Naive thymus-derived CD8-positive, alpha-beta T cell (primary cell): ENCODE measurements at regions not wholly inside any gene's neighbourhood (a gene's known extent, or its start where the extent isn't known, plus 50 kb on each side); places are given as distances from the start of the nearest gene placed in this dataset.
"Not testable (repeated sequence)": the region's sequence is repeated elsewhere in the genome, so short reads cannot be mapped to it uniquely, and the experiment has no call there.

Source experiments
- ATAC-seq, 2 donors: fragments of 150-1000 bp; cut with Tn5 transposase in 1 of 2; sonication (Bioruptor Pico), chemical (Tn5 transposase) in 1 of 2; 1 replicate in 1 of 2; 2 replicates in 1 of 2; pipeline ENCODE4 v1.10.0; 2021; ENCODE audit warnings: mild to moderate bottlenecking in 2 of 2, moderate library complexity in 2 of 2
- POLR2A ChIA-PET: fragments of 350-600 bp; sonication (Branson Sonifier 250); formaldehyde crosslinking; loops from one replicate; lab custom pipeline; 2021; ENCODE audit warnings: antibody characterized with exemption; lab: Charles Lee
- DNase-seq, 10 donors: peaks; one replicate each; pipeline versions ENCODE4 v3.0.0 to v3.0.0-alpha.2; 2020 to 2022
- H3K27ac Mint-ChIP-seq, 10 donors: one replicate each; pipeline ENCODE4 v1.8.0; 2020 to 2022; ENCODE audit warnings: mild to moderate bottlenecking in 10 of 10, mixed read lengths in 10 of 10, moderate library complexity in 4 of 10, inconsistent platforms in 1 of 10
- H3K27me3 Mint-ChIP-seq, 5 donors: one replicate each; pipeline ENCODE4 v1.8.0; 2021 to 2022; ENCODE audit warnings: mixed read lengths in 5 of 5
- H3K36me3 Mint-ChIP-seq, 3 donors: one replicate each; pipeline ENCODE4 v1.8.0; 2020 to 2022; ENCODE audit warnings: mixed read lengths in 3 of 3, mild to moderate bottlenecking in 2 of 3, inconsistent platforms in 1 of 3
- H3K4me1 Mint-ChIP-seq, 4 donors: one replicate each; pipeline ENCODE4 v1.8.0; 2021 to 2022; ENCODE audit warnings: mixed read lengths in 4 of 4
- H3K4me3 Mint-ChIP-seq, 10 donors: one replicate each; pipeline ENCODE4 v1.8.0; 2020 to 2022; ENCODE audit warnings: mild to moderate bottlenecking in 10 of 10, mixed read lengths in 10 of 10, moderate library complexity in 6 of 10, inconsistent platforms in 1 of 10
- H3K9me3 Mint-ChIP-seq, 9 donors: one replicate each; pipeline ENCODE4 v1.8.0; 2020 to 2022; ENCODE audit warnings: mixed read lengths in 9 of 9, mild to moderate bottlenecking in 3 of 9, inconsistent platforms in 1 of 9, moderate library complexity in 1 of 9

DNA sequence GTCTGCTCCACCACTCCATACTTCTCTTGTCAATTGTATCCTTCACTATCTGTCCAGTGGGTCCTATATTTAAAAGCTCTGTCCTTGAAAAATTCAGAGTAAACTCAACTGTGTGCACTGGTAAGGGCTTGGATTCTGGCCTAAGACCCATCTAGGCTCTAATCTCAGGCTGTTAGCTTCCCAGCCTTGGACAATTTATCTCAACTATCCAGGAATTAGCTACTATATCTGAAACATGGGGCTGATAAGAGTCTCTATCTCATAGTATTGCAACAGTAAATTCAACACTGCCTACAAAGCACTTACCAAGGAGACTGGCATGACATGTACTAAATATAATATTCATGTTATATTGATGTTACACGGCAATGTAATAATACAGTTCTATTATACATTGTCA is 303.4 kb downstream of the XPNPEP1 start:
- no peaks in the 10 kb centered on the region for H3K36me3 Mint-ChIP-seq
- H3K9me3 Mint-ChIP-seq = peaks cover 0 to 9% (median 3%) of the 10 kb centered on the region in 9 donors
- ATAC-seq = no peak
- no peaks in the 10 kb centered on the region for H3K4me1 Mint-ChIP-seq
- DNase-seq = no peak
- H3K27ac Mint-ChIP-seq = no peak overlapping the region
- H3K27me3 Mint-ChIP-seq = peaks cover 0 to 8% (median 0%) of the 10 kb centered on the region in 5 donors
- POLR2A ChIA-PET = no interaction called here
- H3K4me3 Mint-ChIP-seq = no peak overlapping the region

DNA sequence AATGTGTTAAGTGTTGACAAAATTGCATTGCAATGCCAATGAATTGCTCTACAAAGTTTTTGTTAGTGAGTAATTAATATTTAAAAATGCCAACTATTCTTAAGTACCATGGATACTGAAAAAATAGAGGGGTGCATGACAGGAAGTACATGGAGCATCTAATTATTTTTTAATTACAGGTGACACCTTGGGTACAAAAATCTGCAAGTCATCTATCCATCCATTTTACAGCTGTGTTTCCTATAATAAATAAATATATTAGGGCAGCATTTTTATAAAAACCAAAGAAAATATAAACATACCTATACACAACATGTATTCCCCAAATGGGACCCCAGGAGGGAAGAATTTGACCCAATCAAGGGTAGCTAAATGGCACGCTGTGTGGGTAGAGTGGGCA is 304.6 kb downstream of the XPNPEP1 start:
- no peak for DNase-seq
- H3K36me3 Mint-ChIP-seq = no peaks in the 10 kb centered on the region
- POLR2A ChIA-PET = no interaction called here
- H3K27me3 Mint-ChIP-seq = peaks cover 0 to 8% (median 0%) of the 10 kb centered on the region in 5 donors
- peaks cover 0 to 9% (median 4%) of the 10 kb centered on the region in 9 donors for H3K9me3 Mint-ChIP-seq
- ATAC-seq = no peak
- H3K4me3 Mint-ChIP-seq = no peak overlapping the region
- no peak overlapping the region for H3K27ac Mint-ChIP-seq
- H3K4me1 Mint-ChIP-seq = no peaks in the 10 kb centered on the region

- H3K4me1 Mint-ChIP-seq = no peaks in the 10 kb centered on the region
- H3K27ac Mint-ChIP-seq = no peak overlapping the region
- no peak overlapping the region for H3K4me3 Mint-ChIP-seq
- H3K9me3 Mint-ChIP-seq = peaks cover 0 to 9% (median 4%) of the 10 kb centered on the region in 9 donors
- POLR2A ChIA-PET = no interaction called here
- peaks cover 0 to 8% (median 0%) of the 10 kb centered on the region in 5 donors for H3K27me3 Mint-ChIP-seq
- H3K36me3 Mint-ChIP-seq = no peaks in the 10 kb centered on the region
- no peak for ATAC-seq
- DNase-seq = no peak
These were observed 305.0 kb downstream of the XPNPEP1 start for GRCh38 chr10:109618301-109618700.

DNA sequence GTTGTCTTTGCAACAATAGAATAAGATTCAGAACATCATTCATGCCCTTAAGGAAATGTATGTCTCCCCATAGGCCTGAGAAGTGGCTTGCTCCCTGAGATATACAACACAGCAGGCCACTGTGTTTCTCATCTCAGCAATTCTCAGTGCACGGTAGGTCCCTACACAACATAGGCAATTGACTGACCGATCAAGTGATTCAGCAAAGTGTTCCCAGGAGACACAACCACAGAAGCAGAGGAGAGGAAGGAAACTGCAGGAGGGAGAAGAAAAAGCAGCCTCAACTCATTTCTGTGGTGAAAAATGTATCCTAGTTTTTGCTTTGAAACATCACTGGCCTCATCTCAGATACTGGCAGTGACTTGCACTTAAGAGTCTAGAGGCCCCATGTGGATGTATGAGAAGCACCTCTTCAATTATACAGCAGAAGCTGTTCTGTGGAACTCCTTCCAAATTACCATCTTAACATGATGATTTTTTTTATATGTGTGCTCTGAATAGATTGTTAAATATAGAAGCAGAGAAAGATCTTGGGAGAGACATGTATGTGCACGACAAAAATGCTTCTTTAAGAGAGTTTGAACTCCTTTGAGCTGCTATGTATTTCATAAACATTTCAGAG is 306.8 kb downstream of the XPNPEP1 start:
- Mint-ChIP-seq H3K4me3 (no peak overlapping the region), H3K36me3 (peaks cover 0 to 2% (median 0%) of the 10 kb centered on the region in 3 donors)
- POLR2A ChIA-PET = no interaction called here

GRCh38 chr10:109595356-109595755 is 328.0 kb downstream of the XPNPEP1 start:
- POLR2A ChIA-PET, H3K36me3 Mint-ChIP-seq, H3K27ac Mint-ChIP-seq, DNase-seq, H3K4me3 Mint-ChIP-seq, H3K4me1 Mint-ChIP-seq, ATAC-seq: not testable (repeated sequence)
- Mint-ChIP-seq H3K27me3 (peaks cover 0 to 37% (median 2%) of the 10 kb centered on the region in 5 donors), H3K9me3 (peaks cover 0 to 27% (median 5%) of the 10 kb centered on the region in 9 donors)

More for the DNA sequence above, 306.8 kb downstream of the XPNPEP1 start:
- Mint-ChIP-seq H3K27ac (no peak overlapping the region), H3K27me3 (peaks cover 0 to 8% (median 0%) of the 10 kb centered on the region in 5 donors), H3K4me1 (no peaks in the 10 kb centered on the region), H3K9me3 (peaks cover 0 to 9% (median 4%) of the 10 kb centered on the region in 9 donors)
- ATAC-seq = no peak
- DNase-seq = no peak

GRCh38 chr10:109593682-109594081 is 329.6 kb downstream of the XPNPEP1 start:
- DNase-seq = no peak
- no peak for ATAC-seq

DNA sequence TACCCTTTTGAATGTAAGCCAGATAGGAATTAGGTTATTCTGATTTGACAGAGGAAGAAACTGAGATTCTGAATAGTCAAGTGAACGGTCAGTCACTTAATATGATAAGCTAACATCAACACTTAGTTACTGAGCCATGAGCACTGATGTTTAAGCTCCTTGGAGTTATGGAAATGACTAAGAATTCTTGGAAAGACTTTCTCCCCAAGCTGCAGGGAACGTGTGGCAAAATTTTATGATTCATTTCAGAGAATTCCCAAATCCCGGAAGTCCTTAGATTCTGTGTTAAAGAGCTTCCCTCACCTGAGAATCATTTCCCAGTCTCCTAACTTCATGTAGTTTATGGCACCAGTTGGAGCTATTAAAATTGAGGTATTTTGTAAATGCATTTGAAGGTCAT is 330.9 kb downstream of the XPNPEP1 start:
- no peaks in the 10 kb centered on the region for H3K36me3 Mint-ChIP-seq
- H3K4me1 Mint-ChIP-seq = no peaks in the 10 kb centered on the region
- DNase-seq (no peak), ATAC-seq (no peak)
- H3K27me3 Mint-ChIP-seq = peaks cover 0 to 26% (median 2%) of the 10 kb centered on the region in 5 donors
- no peak overlapping the region for H3K27ac Mint-ChIP-seq
- POLR2A ChIA-PET = no interaction called here
- H3K9me3 Mint-ChIP-seq = peaks cover 0 to 15% (median 5%) of the 10 kb centered on the region in 9 donors
- no peak overlapping the region for H3K4me3 Mint-ChIP-seq

More at GRCh38 chr10:109593682-109594081, 329.6 kb downstream of the XPNPEP1 start:
- Mint-ChIP-seq H3K36me3 (peaks cover 0 to 3% (median 0%) of the 10 kb centered on the region in 3 donors), H3K9me3 (peaks cover 0 to 27% (median 7%) of the 10 kb centered on the region in 9 donors), H3K27ac (no peak overlapping the region), H3K4me1 (no peaks in the 10 kb centered on the region), H3K27me3 (peaks cover 0 to 36% (median 2%) of the 10 kb centered on the region in 5 donors), H3K4me3 (no peak overlapping the region)
- POLR2A ChIA-PET = no interaction called here

DNA sequence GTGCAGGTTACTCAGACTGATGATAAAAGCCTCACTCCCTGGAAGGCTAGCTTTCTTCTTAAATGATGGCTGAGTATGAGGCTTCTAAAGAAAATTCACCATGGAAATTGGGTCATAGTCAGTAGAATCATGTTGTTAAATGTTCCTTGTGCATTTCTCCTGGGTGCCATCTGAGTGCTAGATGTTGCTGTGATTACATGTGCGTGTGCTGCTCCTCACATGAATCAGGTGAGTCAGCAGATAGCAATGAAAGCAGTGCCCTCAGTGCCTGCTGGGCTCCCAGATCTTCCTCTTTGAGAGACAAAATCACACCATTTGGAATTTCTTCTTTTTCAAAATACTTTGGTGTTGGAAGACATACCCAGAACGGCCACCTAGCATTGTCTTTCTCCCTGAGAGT is 331.7 kb downstream of the XPNPEP1 start:
- no peak overlapping the region for H3K4me3 Mint-ChIP-seq
- H3K27me3 Mint-ChIP-seq = peaks cover 0 to 26% (median 2%) of the 10 kb centered on the region in 5 donors
- DNase-seq = no peak
- no peaks in the 10 kb centered on the region for H3K36me3 Mint-ChIP-seq
- no peak for ATAC-seq
- peaks cover 0 to 12% (median 5%) of the 10 kb centered on the region in 9 donors for H3K9me3 Mint-ChIP-seq
- no peak overlapping the region for H3K27ac Mint-ChIP-seq
- POLR2A ChIA-PET = no interaction called here
- H3K4me1 Mint-ChIP-seq = no peaks in the 10 kb centered on the region

- peaks cover 0 to 6% (median 2%) of the 10 kb centered on the region in 5 donors for H3K27me3 Mint-ChIP-seq
- H3K4me1 Mint-ChIP-seq = no peaks in the 10 kb centered on the region
- DNase-seq (no peak), ATAC-seq (no peak)
- H3K36me3 Mint-ChIP-seq = no peaks in the 10 kb centered on the region
- peaks cover 0 to 22% (median 2%) of the 10 kb centered on the region in 9 donors for H3K9me3 Mint-ChIP-seq
- POLR2A ChIA-PET = no interaction called here
- no peak overlapping the region for H3K27ac Mint-ChIP-seq
- no peak overlapping the region for H3K4me3 Mint-ChIP-seq
These were observed 335.1 kb downstream of the XPNPEP1 start for GRCh38 chr10:109588259-109588658.

DNA sequence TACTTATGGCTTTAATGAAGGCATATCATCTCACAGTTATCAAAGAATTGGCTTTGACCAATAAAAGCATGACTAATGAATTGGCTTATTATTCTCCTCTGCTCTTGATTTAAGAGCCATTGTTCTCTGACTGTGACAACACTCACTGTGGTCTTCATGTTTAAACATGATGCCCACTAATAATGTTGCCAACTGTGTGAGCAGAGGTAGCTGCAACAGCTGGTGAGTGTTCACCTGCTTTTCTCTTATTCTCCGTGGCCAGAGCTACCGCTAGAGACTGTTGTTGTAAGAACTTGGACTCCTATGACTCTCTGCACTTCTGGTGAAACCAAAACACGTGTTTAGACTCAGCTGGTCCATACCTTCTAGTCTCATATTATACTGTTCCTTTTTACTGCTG is 335.9 kb downstream of the XPNPEP1 start:
- no peak for ATAC-seq
- peaks cover 0 to 22% (median 0%) of the 10 kb centered on the region in 9 donors for H3K9me3 Mint-ChIP-seq
- H3K4me3 Mint-ChIP-seq = no peak overlapping the region
- no peak for DNase-seq
- no peaks in the 10 kb centered on the region for H3K4me1 Mint-ChIP-seq
- peaks cover 0 to 4% (median 0%) of the 10 kb centered on the region in 5 donors for H3K27me3 Mint-ChIP-seq
- H3K36me3 Mint-ChIP-seq = no peaks in the 10 kb centered on the region
- POLR2A ChIA-PET = no interaction called here
- no peak overlapping the region for H3K27ac Mint-ChIP-seq

- Mint-ChIP-seq H3K4me1 (no peaks in the 10 kb centered on the region), H3K9me3 (peaks cover 0 to 19% (median 7%) of the 10 kb centered on the region in 9 donors), H3K4me3 (no peak overlapping the region), H3K27ac (no peak overlapping the region), H3K36me3 (no peaks in the 10 kb centered on the region), H3K27me3 (peaks cover 0 to 11% (median 0%) of the 10 kb centered on the region in 5 donors)
- POLR2A ChIA-PET = no interaction called here
- ATAC-seq (no peak), DNase-seq (no peak)
These were observed 366.9 kb downstream of the XPNPEP1 start for GRCh38 chr10:109556399-109556798.

DNA sequence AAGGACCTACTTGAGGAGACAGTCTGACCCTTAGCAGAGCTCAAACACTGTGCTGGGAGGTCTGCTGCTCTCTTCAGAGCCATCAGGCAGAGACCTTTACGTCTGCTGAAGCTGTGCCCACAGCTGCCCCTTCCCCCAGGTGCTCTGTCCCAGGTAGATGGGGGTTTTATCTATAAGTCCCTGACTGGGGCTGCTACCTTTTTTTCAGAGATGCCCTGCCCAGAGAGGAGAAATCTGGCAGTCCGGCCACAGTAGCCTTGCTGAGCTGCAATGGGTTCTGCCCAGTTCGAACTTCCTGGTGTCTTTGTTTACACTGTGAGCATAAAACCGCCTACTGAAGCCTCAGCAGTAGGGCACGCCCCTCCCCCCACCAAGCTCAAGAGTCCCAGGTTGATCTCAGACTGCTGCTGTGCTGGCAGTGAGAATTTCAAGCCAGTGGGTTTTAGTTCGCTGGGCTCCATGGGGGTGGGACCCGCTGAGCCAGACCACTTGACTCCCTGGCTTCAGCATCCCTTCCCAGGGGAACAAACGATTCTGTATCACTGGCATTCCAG is 381.2 kb downstream of the XPNPEP1 start:
- H3K4me3 Mint-ChIP-seq, POLR2A ChIA-PET, H3K27me3 Mint-ChIP-seq, DNase-seq, H3K9me3 Mint-ChIP-seq, H3K4me1 Mint-ChIP-seq, H3K36me3 Mint-ChIP-seq, ATAC-seq, H3K27ac Mint-ChIP-seq: not testable (repeated sequence)

- Mint-ChIP-seq H3K9me3 (peaks cover 0 to 33% (median 25%) of the 10 kb centered on the region in 9 donors), H3K36me3 (peaks cover 0 to 11% (median 0%) of the 10 kb centered on the region in 3 donors), H3K4me3 (no peak overlapping the region), H3K27me3 (peaks cover 0 to 3% (median 0%) of the 10 kb centered on the region in 5 donors), H3K4me1 (no peaks in the 10 kb centered on the region), H3K27ac (no peak overlapping the region)
- ATAC-seq (no peak), DNase-seq (no peak)
- POLR2A ChIA-PET = no interaction called here
These were observed 389.1 kb downstream of the XPNPEP1 start for GRCh38 chr10:109534193-109534592.
